ENCODE measurements at regions not wholly inside any gene's neighbourhood (a gene's known extent, or its start where the extent isn't known, plus 50 kb on each side); places are given as distances from the start of the nearest gene placed in this dataset.
"Not testable (repeated sequence)": the region's sequence is repeated elsewhere in the genome, so short reads cannot be mapped to it uniquely, and the experiment has no call there.

DNA sequence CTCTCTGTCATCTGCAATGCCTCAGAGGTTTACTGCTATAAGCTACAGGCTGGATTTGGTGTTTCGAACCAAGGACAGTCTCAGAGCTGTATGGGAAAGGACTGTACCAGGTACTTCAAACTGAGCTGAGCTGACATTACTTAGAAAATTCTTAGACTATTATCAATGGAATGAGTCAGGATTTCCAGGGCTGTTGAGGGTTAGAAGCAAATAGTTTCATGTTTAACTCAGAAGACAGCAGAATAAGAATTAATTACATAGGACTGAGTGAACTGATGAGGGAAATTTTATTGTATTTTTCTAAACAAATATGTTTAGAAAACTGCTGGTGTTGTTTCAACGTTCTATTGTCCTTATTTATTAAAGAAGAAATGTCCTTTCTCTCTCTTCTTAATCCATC lies 74.3 kb upstream of the CAPZB start:
- no peak overlapping the region for H3K4me3 ChIP-seq
- 62 to 67% (median 66%) methylated on average over 2 of the region's 2 CpGs for WGBS, 3 donors
- intact Hi-C loops (cut with DNase I) = loop anchor here in 2 of 4 donors (5.0 to 10.0 kb wide), 2 partner anchors 32 to 85 kb away; partner anchors contain the start of gene NBL1 (in 1 of the 2)
- H3K27me3 ChIP-seq = no peaks in the 10 kb centered on the region
- DNase-seq = no peak
- no peaks in the 10 kb centered on the region for H3K9me3 ChIP-seq
- H3K4me1 ChIP-seq (ENCODE audit: insufficient read depth) = peaks cover 4% of the 10 kb centered on the region
- H3K27ac ChIP-seq = no peak overlapping the region
- no peaks in the 10 kb centered on the region for H3K36me3 ChIP-seq
- TF ChIP-seq, protein P1, sequence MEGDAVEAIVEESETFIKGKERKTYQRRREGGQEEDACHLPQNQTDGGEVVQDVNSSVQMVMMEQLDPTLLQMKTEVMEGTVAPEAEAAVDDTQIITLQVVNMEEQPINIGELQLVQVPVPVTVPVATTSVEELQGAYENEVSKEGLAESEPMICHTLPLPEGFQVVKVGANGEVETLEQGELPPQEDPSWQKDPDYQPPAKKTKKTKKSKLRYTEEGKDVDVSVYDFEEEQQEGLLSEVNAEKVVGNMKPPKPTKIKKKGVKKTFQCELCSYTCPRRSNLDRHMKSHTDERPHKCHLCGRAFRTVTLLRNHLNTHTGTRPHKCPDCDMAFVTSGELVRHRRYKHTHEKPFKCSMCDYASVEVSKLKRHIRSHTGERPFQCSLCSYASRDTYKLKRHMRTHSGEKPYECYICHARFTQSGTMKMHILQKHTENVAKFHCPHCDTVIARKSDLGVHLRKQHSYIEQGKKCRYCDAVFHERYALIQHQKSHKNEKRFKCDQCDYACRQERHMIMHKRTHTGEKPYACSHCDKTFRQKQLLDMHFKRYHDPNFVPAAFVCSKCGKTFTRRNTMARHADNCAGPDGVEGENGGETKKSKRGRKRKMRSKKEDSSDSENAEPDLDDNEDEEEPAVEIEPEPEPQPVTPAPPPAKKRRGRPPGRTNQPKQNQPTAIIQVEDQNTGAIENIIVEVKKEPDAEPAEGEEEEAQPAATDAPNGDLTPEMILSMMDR (IDR thresholded peaks at IDR 0.05) = no peak
- TF ChIP-seq POLR2A (IDR thresholded peaks at IDR 0.05) (no peak), EP300 (IDR thresholded peaks at IDR 0.05) (no peak)

DNA sequence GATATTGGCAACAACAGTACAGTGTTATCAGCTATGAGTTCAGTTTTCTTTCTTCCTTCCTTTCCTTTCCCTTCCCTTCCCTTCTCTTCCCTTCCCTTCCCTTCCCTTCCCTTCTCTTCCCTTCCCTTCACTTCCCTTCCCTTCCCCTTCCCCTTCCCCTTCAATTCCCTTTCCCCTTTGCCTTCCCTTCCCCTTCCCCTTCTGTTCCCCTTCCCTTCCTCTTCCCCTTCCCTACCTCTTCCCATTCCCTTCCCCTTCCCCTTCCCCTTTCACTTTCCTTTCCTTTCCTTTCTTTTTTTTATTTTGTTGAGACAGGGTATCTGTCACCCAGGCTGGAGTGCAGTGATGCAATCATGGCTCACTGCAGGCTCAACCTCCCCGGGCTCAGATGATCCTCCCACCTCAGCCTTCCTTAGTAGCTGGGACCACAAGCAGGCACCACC lies 72.3 kb upstream of the CAPZB start:
- DNase-seq = no peak
- 59 to 80% (median 62%) methylated on average over 1 of the region's 1 CpG for WGBS, 3 donors

GRCh38 chr1:19554090-19554489 lies 68.8 kb upstream of the CAPZB start:
- DNase-seq = no peak
- Histone ChIP-seq H3K27ac (no peak overlapping the region), H3K27me3 (no peaks in the 10 kb centered on the region), H3K36me3 (no peaks in the 10 kb centered on the region), H3K9me3 (no peaks in the 10 kb centered on the region), H3K4me1 (ENCODE audit: insufficient read depth) (peaks cover 2% of the 10 kb centered on the region), H3K4me3 (no peak overlapping the region)
- intact Hi-C loops (cut with DNase I) = no loop called here
- TF ChIP-seq POLR2A (IDR thresholded peaks at IDR 0.05) (no peak), EP300 (IDR thresholded peaks at IDR 0.05) (no peak)
- TF ChIP-seq, protein P1 (IDR thresholded peaks at IDR 0.05) = no peak

More for the DNA sequence above, 72.3 kb upstream of the CAPZB start:
- TF ChIP-seq, protein P1 (IDR thresholded peaks at IDR 0.05) = no peak
- TF ChIP-seq POLR2A (IDR thresholded peaks at IDR 0.05) (no peak), EP300 (IDR thresholded peaks at IDR 0.05) (no peak)
- Histone ChIP-seq H3K9me3 (no peaks in the 10 kb centered on the region), H3K4me3 (no peak overlapping the region), H3K27ac (no peak overlapping the region), H3K27me3 (no peaks in the 10 kb centered on the region), H3K4me1 (ENCODE audit: insufficient read depth) (peaks cover 2% of the 10 kb centered on the region), H3K36me3 (no peaks in the 10 kb centered on the region)
- intact Hi-C loops (cut with DNase I) = no loop called here

DNA sequence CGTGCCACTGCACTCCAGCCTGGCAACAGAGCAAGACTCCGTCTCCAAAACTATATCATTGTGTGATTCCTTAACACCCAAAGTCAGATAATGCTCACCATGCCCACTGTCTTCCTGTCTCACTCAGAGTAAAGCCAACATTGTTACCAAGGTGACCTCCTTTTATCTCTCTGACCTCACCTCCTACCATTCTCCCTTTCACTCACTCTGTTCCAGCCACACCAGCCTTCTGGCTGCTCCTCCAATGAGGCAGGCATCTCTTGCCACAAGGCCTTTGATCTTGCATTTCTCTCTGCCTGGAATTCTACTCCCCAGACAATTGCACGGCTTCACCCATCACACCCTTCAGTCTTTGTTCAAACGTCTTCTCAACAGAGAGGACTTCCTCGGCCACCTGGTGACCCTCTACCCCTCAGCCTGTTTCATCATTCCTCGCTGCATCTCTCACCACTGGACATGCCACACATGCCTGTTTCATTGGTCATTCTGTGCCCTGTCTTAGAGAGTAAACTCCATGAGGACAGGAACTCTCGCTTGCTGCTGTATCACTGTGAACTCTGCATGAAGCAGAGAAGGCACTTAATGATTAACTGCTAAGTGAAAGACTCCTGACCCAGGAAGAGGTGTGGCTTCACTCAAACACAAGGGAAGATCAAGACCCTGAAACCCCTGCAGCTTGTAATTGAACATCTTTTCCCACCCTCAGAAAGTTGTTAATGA lies 67.1 kb upstream of the CAPZB start:
- H3K9me3 ChIP-seq = no peaks in the 10 kb centered on the region
- H3K27ac ChIP-seq = no peak overlapping the region
- WGBS, 3 donors = 87 to 91% (median 91%) methylated on average over 7 of the region's 7 CpGs
- peaks cover 2% of the 10 kb centered on the region for H3K4me1 ChIP-seq (ENCODE audit: insufficient read depth)
- no peak overlapping the region for H3K4me3 ChIP-seq
- DNase-seq = no peak
- H3K36me3 ChIP-seq = no peaks in the 10 kb centered on the region
- no peaks in the 10 kb centered on the region for H3K27me3 ChIP-seq
- TF ChIP-seq EP300 (IDR thresholded peaks at IDR 0.05) (no peak), POLR2A (IDR thresholded peaks at IDR 0.05) (no peak)
- TF ChIP-seq, protein P1 (IDR thresholded peaks at IDR 0.05) = no peak
- intact Hi-C loops (cut with DNase I) = no loop called here

GRCh38 chr1:19551837-19552236 lies 66.5 kb upstream of the CAPZB start:
- 75 to 83% (median 80%) methylated on average over 6 of the region's 6 CpGs for WGBS, 3 donors
- H3K4me1 ChIP-seq (ENCODE audit: insufficient read depth); H3K9me3 ChIP-seq; intact Hi-C loops (cut with DNase I); H3K27me3 ChIP-seq; DNase-seq; H3K4me3 ChIP-seq; H3K36me3 ChIP-seq; H3K27ac ChIP-seq: not testable (repeated sequence)

GRCh38 chr1:19550437-19550836 lies 65.1 kb upstream of the CAPZB start:
- H3K27ac ChIP-seq; DNase-seq; H3K36me3 ChIP-seq; H3K4me1 ChIP-seq (ENCODE audit: insufficient read depth); H3K27me3 ChIP-seq; intact Hi-C loops (cut with DNase I); H3K4me3 ChIP-seq; H3K9me3 ChIP-seq: not testable (repeated sequence)
- 68 to 83% (median 73%) methylated on average over 7 of the region's 7 CpGs for WGBS, 3 donors
